HCT116 (cell line): ENCODE measurements at regions not wholly inside any gene's neighbourhood (a gene's known extent, or its start where the extent isn't known, plus 50 kb on each side); places are given as distances from the start of the nearest gene placed in this dataset.

Experiments used
- ATAC-seq: fragments of 200-7000 bp; cut with Tn5 transposase; 2 replicates; pipeline ENCODE4 v1.9.1; 2020; ENCODE audit warnings: mild to moderate bottlenecking, moderate library complexity
- BruUV-seq: library from RNA; stranded (reverse); fragments of 400-500 nt; replicated peaks from 2 replicates; lab custom pipeline; 2021; lab: Mats Ljungman, UMichigan
- CTCF ChIA-PET: fragments of 300-600 bp; sonication (Branson Sonifier 250); formaldehyde crosslinking; loops from one replicate; lab custom pipeline; 2021; ENCODE audit warnings: antibody characterized with exemption; lab: Charles Lee
- POLR2A ChIA-PET: fragments of 300-600, 350-600 bp; sonication (Branson Sonifier 250); formaldehyde crosslinking; loops from one replicate; lab custom pipeline; 2021; ENCODE audit warnings: antibody characterized with exemption; lab: Charles Lee
- RAD21 ChIA-PET, 2 experiments: fragments of 300-600 bp; sonication (Branson Sonifier 250); formaldehyde crosslinking; loops; one replicate each; lab custom pipeline; 2023; ENCODE audit warnings: low total read pairs in 2 of 2; ENCODE audit not compliant: uncharacterized antibody in 2 of 2, unreplicated experiment in 2 of 2, low non-redundant PET in 1 of 2; lab: Charles Lee
- DNase-seq: peaks from one replicate; pipeline ENCODE4 v3.0.0-alpha.2; 2010; ENCODE audit warnings: low read depth, low spot score
- H2AFZ ChIP-seq: fragments of 200-600 bp; shearing (Covaris generic), sonication (generic); 2 replicates; pipeline ENCODE4 v1.6.1; 2017; ENCODE audit warnings: low read depth, mixed run types, mixed read lengths, antibody characterized with exemption, low read length; ENCODE audit not compliant: poor library complexity, severe bottlenecking
- H3K27ac ChIP-seq: 2 replicates; pipeline ENCODE4 v1.5.1; 2012; ENCODE audit warnings: low read depth, low read length
- H3K27me3 ChIP-seq: fragments of 200-600 bp; sonication (generic); 2 replicates; pipeline ENCODE4 v1.6.1; 2016; ENCODE audit warnings: mixed run types, low read length, mixed read lengths; ENCODE audit not compliant: insufficient read depth
- H3K36me3 ChIP-seq, 2 experiments: fragments of 200-500 bp in 1 of 2; fragments of 200-600 bp in 1 of 2; sonication (Bioruptor generic) in 1 of 2; sonication (generic) in 1 of 2; 2 replicates each; pipeline versions ENCODE4 v1.5.1 to v1.6.1; 2014 to 2016; ENCODE audit warnings: low read length in 2 of 2, inconsistent platforms in 1 of 2, mixed read lengths in 1 of 2, mixed run types in 1 of 2; ENCODE audit not compliant: insufficient read depth in 2 of 2, control insufficient read depth in 1 of 2
- H3K4me1 ChIP-seq, 2 experiments: fragments of 200-600 bp in 1 of 2; sonication (generic) in 1 of 2; 2 replicates each; pipeline versions ENCODE4 v1.5.1 to v1.6.1; 2012 to 2017; ENCODE audit warnings: low read length in 2 of 2, inconsistent platforms in 1 of 2, mild to moderate bottlenecking in 1 of 2, mixed read lengths in 1 of 2, mixed run types in 1 of 2, moderate library complexity in 1 of 2; ENCODE audit not compliant: insufficient read depth in 2 of 2, control insufficient read depth in 1 of 2
- H3K4me2 ChIP-seq: fragments of 200-600 bp; sonication (generic); 2 replicates; pipeline ENCODE4 v1.6.1; 2017; ENCODE audit warnings: mixed run types, low read length, mixed read lengths
- H3K4me3 ChIP-seq, 2 experiments: fragments of 200-600 bp in 1 of 2; sonication (generic) in 1 of 2; replicated peaks in 1 of 2; 2 replicates each; pipeline ENCODE4 v1.5.1; 2011 to 2016; ENCODE audit warnings: low read length in 2 of 2, control low read depth in 1 of 2, low read depth in 1 of 2, mild to moderate bottlenecking in 1 of 2, mixed read lengths in 1 of 2, mixed run types in 1 of 2
- H3K79me2 ChIP-seq: fragments of 200-600 bp; sonication (generic); 2 replicates; pipeline ENCODE4 v1.6.1; 2017; ENCODE audit warnings: mild to moderate bottlenecking, mixed run types, low read length, moderate library complexity, mixed read lengths; ENCODE audit not compliant: insufficient read depth
- H3K9ac ChIP-seq: fragments of 200-600 bp; sonication (generic); 2 replicates; pipeline ENCODE4 v1.6.1; 2016; ENCODE audit warnings: low read length, mixed read lengths
- H3K9me2 ChIP-seq: fragments of 200-600 bp; sonication (generic), shearing (Covaris generic); 2 replicates; pipeline ENCODE4 v1.6.1; 2017; ENCODE audit warnings: mixed run types, mild to moderate bottlenecking, moderate library complexity; ENCODE audit not compliant: insufficient read depth
- H3K9me3 ChIP-seq, 2 experiments: fragments of 200-500 bp in 1 of 2; fragments of 200-600 bp in 1 of 2; sonication (Bioruptor generic) in 1 of 2; sonication (generic) in 1 of 2; 2 replicates each; pipeline ENCODE4 v1.6.1; 2014 to 2017; ENCODE audit warnings: low read length in 2 of 2, mixed read lengths in 2 of 2, inconsistent platforms in 1 of 2, low read depth in 1 of 2, mild to moderate bottlenecking in 1 of 2, mixed run types in 1 of 2, moderate library complexity in 1 of 2; ENCODE audit not compliant: control insufficient read depth in 1 of 2, insufficient read depth in 1 of 2
- H4K20me1 ChIP-seq: fragments of 200-600 bp; sonication (generic), shearing (Covaris generic); 2 replicates; pipeline ENCODE4 v1.6.1; 2017; ENCODE audit warnings: mixed run types, mild to moderate bottlenecking, moderate library complexity; ENCODE audit not compliant: insufficient read depth
- CBX3 ChIP-seq: IDR thresholded peaks from 2 replicates; pipeline ENCODE4 v1.6.1; 2012; ENCODE audit warnings: low read depth
- CEBPB ChIP-seq: IDR thresholded peaks from 2 replicates; pipeline ENCODE4 v1.6.1; 2012; ENCODE audit warnings: low read depth
- EGR1 ChIP-seq: IDR thresholded peaks from 2 replicates; pipeline ENCODE4 v1.6.1; 2012; ENCODE audit warnings: low read depth
- ELF1 ChIP-seq: IDR thresholded peaks from 2 replicates; pipeline ENCODE4 v1.6.1; 2012; ENCODE audit warnings: low read depth, borderline replicate concordance
- EZH2 ChIP-seq: fragments of 200-600 bp; sonication (generic); IDR thresholded peaks from 2 replicates; pipeline ENCODE4 v1.6.1; 2017; ENCODE audit warnings: antibody characterized with exemption, mixed run types
- EZH2phosphoT487 ChIP-seq: fragments of 200-600 bp; IDR thresholded peaks from 2 replicates; pipeline ENCODE4 v1.6.1; 2018; ENCODE audit warnings: antibody characterized with exemption, borderline replicate concordance
- FOSL1 ChIP-seq: IDR thresholded peaks from 2 replicates; pipeline ENCODE4 v1.6.1; 2012; ENCODE audit warnings: low read depth
- POLR2A ChIP-seq: IDR thresholded peaks from 2 replicates; pipeline ENCODE4 v1.7.0; 2011; ENCODE audit warnings: borderline replicate concordance; ENCODE audit not compliant: insufficient read depth, insufficient read length; ENCODE audit errors: extremely low read depth
- POLR2AphosphoS5 ChIP-seq: IDR thresholded peaks from 2 replicates; pipeline ENCODE4 v1.6.1; 2011; ENCODE audit warnings: mild to moderate bottlenecking, low read depth, low read length, moderate library complexity
- RAD21 ChIP-seq: IDR thresholded peaks from 2 replicates; pipeline ENCODE4 v1.6.1; 2012; ENCODE audit warnings: low read depth, mild to moderate bottlenecking
- SIN3A ChIP-seq: IDR thresholded peaks from 2 replicates; pipeline ENCODE4 v1.6.1; 2012; ENCODE audit warnings: low read depth
- SRF ChIP-seq: IDR thresholded peaks from 2 replicates; pipeline ENCODE4 v1.6.1; 2012; ENCODE audit warnings: low read depth
- TCF7L2 ChIP-seq: IDR thresholded peaks from 2 replicates; pipeline ENCODE4 v1.7.0; 2011; ENCODE audit warnings: borderline replicate concordance, inconsistent platforms; ENCODE audit not compliant: insufficient read depth, insufficient read length; ENCODE audit errors: extremely low read depth
- YY1 ChIP-seq: IDR thresholded peaks from 2 replicates; pipeline ENCODE4 v1.6.1; 2011; ENCODE audit warnings: low read length, low read depth, moderate library complexity, mild to moderate bottlenecking; ENCODE audit not compliant: insufficient replicate concordance; ENCODE audit errors: extremely low read depth
- ZFX ChIP-seq: fragments of 450-650 bp; IDR thresholded peaks from 2 replicates; pipeline ENCODE4 v1.6.1; 2017
- ZNF274 ChIP-seq: fragments of 200-500 bp; sonication (Bioruptor generic); IDR thresholded peaks from 2 replicates; pipeline ENCODE4 v1.6.1; 2014; ENCODE audit warnings: mild to moderate bottlenecking, low read depth, low read length, inconsistent platforms
- intact Hi-C: fragments of 100-400 bp; cut with micrococcal nuclease; formaldehyde crosslinking; loops from 2 replicates; pipeline ENCODE4 v1.10.0; 2022
- TF ChIP-seq, protein P1 (sequence below): IDR thresholded peaks from 2 replicates; pipeline ENCODE4 v1.6.1; 2011; ENCODE audit warnings: mild to moderate bottlenecking, low read length, moderate library complexity; ENCODE audit not compliant: insufficient replicate concordance; ENCODE audit errors: extremely low read depth
- TF ChIP-seq, protein P2 (sequence below), 3 experiments: fragments of 200-600 bp in 1 of 3; sonication (generic) in 1 of 3; IDR thresholded peaks in 2 of 3; conservative IDR thresholded peaks in 1 of 3; 2 replicates each; pipeline ENCODE4 v1.5.1; 2012 to 2017; ENCODE audit warnings: low read depth in 2 of 3, low read length in 2 of 3, antibody characterized with exemption in 1 of 3, borderline replicate concordance in 1 of 3, control low read depth in 1 of 3, mild to moderate bottlenecking in 1 of 3, mixed read lengths in 1 of 3, mixed run types in 1 of 3, moderate library complexity in 1 of 3; ENCODE audit not compliant: insufficient read depth in 1 of 3
- TF ChIP-seq, protein P3 (sequence below): IDR thresholded peaks from 2 replicates; pipeline ENCODE4 v1.6.1; 2012; ENCODE audit warnings: low read depth
- TF ChIP-seq, protein P4 (sequence below): IDR thresholded peaks from 2 replicates; pipeline ENCODE4 v1.6.1; 2012

DNA sequence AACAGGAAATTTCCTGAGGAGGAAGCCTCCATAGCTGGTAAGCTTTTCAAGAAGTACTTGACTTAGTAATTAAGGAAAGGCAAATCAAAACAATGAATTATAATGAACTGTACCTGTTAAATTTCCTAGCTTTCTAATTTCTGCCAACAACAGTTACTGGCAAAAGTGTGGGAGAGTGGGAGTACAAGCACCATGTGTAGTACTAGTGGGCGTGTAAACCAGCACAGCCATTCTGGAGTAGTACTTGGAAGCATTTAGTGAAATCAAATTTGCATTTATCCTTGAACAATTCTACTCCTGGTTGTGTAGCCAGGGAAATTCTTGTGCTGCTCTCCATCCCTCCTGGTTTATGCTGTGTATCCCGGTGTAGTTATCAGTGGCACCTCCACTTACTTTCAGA, 190.8 kb downstream of the PRDM2 start:
- Histone ChIP-seq H2AFZ (no peak overlapping the region), H3K27ac (no peak overlapping the region), H4K20me1 (no peaks in the 10 kb centered on the region), H3K4me3 (no peak overlapping the region), H3K9ac (no peak overlapping the region), H3K27me3 (peaks cover 14% of the 10 kb centered on the region), H3K9me2 (no peaks in the 10 kb centered on the region), H3K36me3 (no peaks in the 10 kb centered on the region), H3K4me2 (no peak overlapping the region), H3K79me2 (no peaks in the 10 kb centered on the region), H3K4me1 (no peaks in the 10 kb centered on the region), H3K9me3 (no peaks in the 10 kb centered on the region)
- no peak for TF ChIP-seq ELF1
- no peak for TF ChIP-seq EZH2
- TF ChIP-seq, protein P1, sequence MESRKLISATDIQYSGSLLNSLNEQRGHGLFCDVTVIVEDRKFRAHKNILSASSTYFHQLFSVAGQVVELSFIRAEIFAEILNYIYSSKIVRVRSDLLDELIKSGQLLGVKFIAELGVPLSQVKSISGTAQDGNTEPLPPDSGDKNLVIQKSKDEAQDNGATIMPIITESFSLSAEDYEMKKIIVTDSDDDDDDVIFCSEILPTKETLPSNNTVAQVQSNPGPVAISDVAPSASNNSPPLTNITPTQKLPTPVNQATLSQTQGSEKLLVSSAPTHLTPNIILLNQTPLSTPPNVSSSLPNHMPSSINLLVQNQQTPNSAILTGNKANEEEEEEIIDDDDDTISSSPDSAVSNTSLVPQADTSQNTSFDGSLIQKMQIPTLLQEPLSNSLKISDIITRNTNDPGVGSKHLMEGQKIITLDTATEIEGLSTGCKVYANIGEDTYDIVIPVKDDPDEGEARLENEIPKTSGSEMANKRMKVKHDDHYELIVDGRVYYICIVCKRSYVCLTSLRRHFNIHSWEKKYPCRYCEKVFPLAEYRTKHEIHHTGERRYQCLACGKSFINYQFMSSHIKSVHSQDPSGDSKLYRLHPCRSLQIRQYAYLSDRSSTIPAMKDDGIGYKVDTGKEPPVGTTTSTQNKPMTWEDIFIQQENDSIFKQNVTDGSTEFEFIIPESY, result no peak
- no peak for TF ChIP-seq SRF
- TF ChIP-seq CEBPB, result no peak
- TF ChIP-seq RAD21, result no peak
- no peak for TF ChIP-seq CBX3
- TF ChIP-seq ZFX, result no peak
- TF ChIP-seq SIN3A, result no peak
- no peak for TF ChIP-seq POLR2AphosphoS5
- TF ChIP-seq, protein P2, sequence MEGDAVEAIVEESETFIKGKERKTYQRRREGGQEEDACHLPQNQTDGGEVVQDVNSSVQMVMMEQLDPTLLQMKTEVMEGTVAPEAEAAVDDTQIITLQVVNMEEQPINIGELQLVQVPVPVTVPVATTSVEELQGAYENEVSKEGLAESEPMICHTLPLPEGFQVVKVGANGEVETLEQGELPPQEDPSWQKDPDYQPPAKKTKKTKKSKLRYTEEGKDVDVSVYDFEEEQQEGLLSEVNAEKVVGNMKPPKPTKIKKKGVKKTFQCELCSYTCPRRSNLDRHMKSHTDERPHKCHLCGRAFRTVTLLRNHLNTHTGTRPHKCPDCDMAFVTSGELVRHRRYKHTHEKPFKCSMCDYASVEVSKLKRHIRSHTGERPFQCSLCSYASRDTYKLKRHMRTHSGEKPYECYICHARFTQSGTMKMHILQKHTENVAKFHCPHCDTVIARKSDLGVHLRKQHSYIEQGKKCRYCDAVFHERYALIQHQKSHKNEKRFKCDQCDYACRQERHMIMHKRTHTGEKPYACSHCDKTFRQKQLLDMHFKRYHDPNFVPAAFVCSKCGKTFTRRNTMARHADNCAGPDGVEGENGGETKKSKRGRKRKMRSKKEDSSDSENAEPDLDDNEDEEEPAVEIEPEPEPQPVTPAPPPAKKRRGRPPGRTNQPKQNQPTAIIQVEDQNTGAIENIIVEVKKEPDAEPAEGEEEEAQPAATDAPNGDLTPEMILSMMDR (IDR thresholded peaks at IDR 0.05 in 2 of 3, conservative IDR thresholded peaks at IDR 0.05 in 1 of 3; ENCODE audit: borderline replicate concordance in 1 of 3, insufficient read depth in 1 of 3, low read depth in 2 of 3, low read length in 2 of 3), result no peak
- no peak for TF ChIP-seq YY1
- no peak for TF ChIP-seq EGR1
- no peak for TF ChIP-seq EZH2phosphoT487
- TF ChIP-seq, protein P3, sequence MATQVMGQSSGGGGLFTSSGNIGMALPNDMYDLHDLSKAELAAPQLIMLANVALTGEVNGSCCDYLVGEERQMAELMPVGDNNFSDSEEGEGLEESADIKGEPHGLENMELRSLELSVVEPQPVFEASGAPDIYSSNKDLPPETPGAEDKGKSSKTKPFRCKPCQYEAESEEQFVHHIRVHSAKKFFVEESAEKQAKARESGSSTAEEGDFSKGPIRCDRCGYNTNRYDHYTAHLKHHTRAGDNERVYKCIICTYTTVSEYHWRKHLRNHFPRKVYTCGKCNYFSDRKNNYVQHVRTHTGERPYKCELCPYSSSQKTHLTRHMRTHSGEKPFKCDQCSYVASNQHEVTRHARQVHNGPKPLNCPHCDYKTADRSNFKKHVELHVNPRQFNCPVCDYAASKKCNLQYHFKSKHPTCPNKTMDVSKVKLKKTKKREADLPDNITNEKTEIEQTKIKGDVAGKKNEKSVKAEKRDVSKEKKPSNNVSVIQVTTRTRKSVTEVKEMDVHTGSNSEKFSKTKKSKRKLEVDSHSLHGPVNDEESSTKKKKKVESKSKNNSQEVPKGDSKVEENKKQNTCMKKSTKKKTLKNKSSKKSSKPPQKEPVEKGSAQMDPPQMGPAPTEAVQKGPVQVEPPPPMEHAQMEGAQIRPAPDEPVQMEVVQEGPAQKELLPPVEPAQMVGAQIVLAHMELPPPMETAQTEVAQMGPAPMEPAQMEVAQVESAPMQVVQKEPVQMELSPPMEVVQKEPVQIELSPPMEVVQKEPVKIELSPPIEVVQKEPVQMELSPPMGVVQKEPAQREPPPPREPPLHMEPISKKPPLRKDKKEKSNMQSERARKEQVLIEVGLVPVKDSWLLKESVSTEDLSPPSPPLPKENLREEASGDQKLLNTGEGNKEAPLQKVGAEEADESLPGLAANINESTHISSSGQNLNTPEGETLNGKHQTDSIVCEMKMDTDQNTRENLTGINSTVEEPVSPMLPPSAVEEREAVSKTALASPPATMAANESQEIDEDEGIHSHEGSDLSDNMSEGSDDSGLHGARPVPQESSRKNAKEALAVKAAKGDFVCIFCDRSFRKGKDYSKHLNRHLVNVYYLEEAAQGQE, result no peak
- no peak for TF ChIP-seq POLR2A
- TF ChIP-seq FOSL1, result no peak
- no peak for TF ChIP-seq ZNF274
- no peak for TF ChIP-seq TCF7L2
- TF ChIP-seq, protein P4, sequence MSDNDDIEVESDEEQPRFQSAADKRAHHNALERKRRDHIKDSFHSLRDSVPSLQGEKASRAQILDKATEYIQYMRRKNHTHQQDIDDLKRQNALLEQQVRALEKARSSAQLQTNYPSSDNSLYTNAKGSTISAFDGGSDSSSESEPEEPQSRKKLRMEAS, result no peak
- ATAC-seq (no peak), DNase-seq (no peak)
- CTCF ChIA-PET, result no interaction called here
- POLR2A ChIA-PET, result no interaction called here
- intact Hi-C loops, result no loop called here
- no TSS peak for BruUV-seq
- RAD21 ChIA-PET, result no interaction called here
